Tibial artery (tissue), 4 donors: ENCODE measurements at regions not wholly inside any gene's neighbourhood (a gene's known extent, or its start where the extent isn't known, plus 50 kb on each side); places are given as distances from the start of the nearest gene placed in this dataset.
"Not testable (repeated sequence)": the region's sequence is repeated elsewhere in the genome, so short reads cannot be mapped to it uniquely, and the experiment has no call there.

Experiments
- DNase-seq, 2 donors: peaks; one replicate each; pipeline ENCODE4 v3.0.0-alpha.2; 2019
- H3K27ac ChIP-seq, 2 donors: fragments of 200-600 bp; sonication (generic) in 1 of 2; 1 replicate in 1 of 2; 2 replicates in 1 of 2; pipeline ENCODE4 v1.5.1; 2018 to 2019; ENCODE audit warnings: mild to moderate bottlenecking in 1 of 2
- H3K27me3 ChIP-seq, 2 donors: fragments of 200-600 bp; sonication (generic) in 1 of 2; one replicate each; pipeline versions ENCODE4 v1.5.1 to v1.6.0; 2016 to 2019
- H3K36me3 ChIP-seq, 3 donors: fragments of 200-600 bp; sonication (generic) in 2 of 3; one replicate each; pipeline ENCODE4 v1.5.1; 2016 to 2019; ENCODE audit warnings: mild to moderate bottlenecking in 2 of 3
- H3K4me1 ChIP-seq, 4 donors: fragments of 200-600 bp; sonication (generic) in 2 of 4; 1 replicate in 3 of 4; 2 replicates in 1 of 4; pipeline ENCODE4 v1.5.1; 2016 to 2019
- H3K4me3 ChIP-seq, 2 donors: fragments of 200-600 bp; sonication (generic) in 1 of 2; 1 replicate in 1 of 2; 2 replicates in 1 of 2; pipeline ENCODE4 v1.5.1; 2018 to 2019; ENCODE audit warnings: mild to moderate bottlenecking in 2 of 2
- H3K9me3 ChIP-seq, 3 donors: fragments of 200-600 bp; sonication (generic) in 1 of 3; one replicate each; pipeline ENCODE4 v1.5.1; 2016 to 2019
- CTCF ChIP-seq, 2 experiments: fragments of 200-600 bp in 1 of 2; fragments of 450-650 bp in 1 of 2; IDR thresholded peaks; one replicate each; pipeline ENCODE4 v1.5.1; 2017 to 2019; ENCODE audit warnings: antibody characterized with exemption in 2 of 2, mild to moderate bottlenecking in 1 of 2, moderate library complexity in 1 of 2
- intact Hi-C: fragments of 100-400 bp; cut with DNase I; formaldehyde crosslinking; loops from one replicate; pipeline ENCODE4 v1.15.0; 2023; ENCODE audit warnings: low total_unique reads

- no peaks in the 10 kb centered on the region for H3K9me3 ChIP-seq
- no peaks in the 10 kb centered on the region for H3K4me1 ChIP-seq
- H3K36me3 ChIP-seq, result no peaks in the 10 kb centered on the region
- H3K4me3 ChIP-seq, result no peak overlapping the region
- no peak for TF ChIP-seq CTCF (IDR thresholded peaks at IDR 0.05)
- intact Hi-C loops, result no loop called here
- no peak for DNase-seq
- no peaks in the 10 kb centered on the region for H3K27me3 ChIP-seq
- H3K27ac ChIP-seq, result no peak overlapping the region
These were observed 357.5 kb downstream of the ZWINT start for GRCh38 chr10:56003555-56003954.

- no peak for DNase-seq
- H3K27ac ChIP-seq, result no peak overlapping the region
- H3K9me3 ChIP-seq, result no peaks in the 10 kb centered on the region
- H3K4me3 ChIP-seq, result no peak overlapping the region
- no peaks in the 10 kb centered on the region for H3K4me1 ChIP-seq
- intact Hi-C loops, result no loop called here
- TF ChIP-seq CTCF (IDR thresholded peaks at IDR 0.05), result no peak
- no peaks in the 10 kb centered on the region for H3K27me3 ChIP-seq
- no peaks in the 10 kb centered on the region for H3K36me3 ChIP-seq
These were observed 371.9 kb downstream of the ZWINT start for GRCh38 chr10:55989188-55989587.

GRCh38 chr10:55979203-55979602, 381.9 kb downstream of the ZWINT start:
- no peak for DNase-seq
- no peaks in the 10 kb centered on the region for H3K27me3 ChIP-seq
- intact Hi-C loops, result no loop called here
- no peak for TF ChIP-seq CTCF (IDR thresholded peaks at IDR 0.05)
- H3K27ac ChIP-seq, result no peak overlapping the region
- no peaks in the 10 kb centered on the region for H3K36me3 ChIP-seq
- no peak overlapping the region for H3K4me3 ChIP-seq
- H3K4me1 ChIP-seq, result no peaks in the 10 kb centered on the region
- H3K9me3 ChIP-seq, result no peaks in the 10 kb centered on the region

DNA sequence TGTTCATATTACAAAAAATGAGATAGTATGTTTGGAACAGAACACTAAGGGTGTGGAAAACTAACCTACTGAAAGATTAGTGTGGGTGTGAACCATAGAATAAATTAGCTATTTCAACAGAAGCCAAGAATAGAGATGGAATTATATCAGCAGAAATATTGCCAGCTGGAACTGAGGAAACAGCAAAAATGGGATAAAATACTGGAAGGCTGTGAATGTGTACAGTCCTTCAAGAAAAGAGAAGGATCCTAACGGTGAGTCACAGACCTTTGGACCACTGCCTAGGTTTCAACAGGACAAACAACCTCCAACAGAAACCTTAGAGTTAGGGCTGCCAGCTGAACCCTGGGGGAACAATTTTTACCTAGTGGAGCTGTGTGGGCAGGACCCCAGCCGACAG, 395.0 kb downstream of the ZWINT start:
- no peak overlapping the region for H3K4me3 ChIP-seq
- no peaks in the 10 kb centered on the region for H3K9me3 ChIP-seq
- intact Hi-C loops, result no loop called here
- H3K27ac ChIP-seq, result no peak overlapping the region
- no peaks in the 10 kb centered on the region for H3K36me3 ChIP-seq
- H3K4me1 ChIP-seq, result no peaks in the 10 kb centered on the region
- H3K27me3 ChIP-seq, result no peaks in the 10 kb centered on the region
- no peak for DNase-seq
- TF ChIP-seq CTCF (IDR thresholded peaks at IDR 0.05), result no peak

GRCh38 chr10:55943403-55943802, 417.7 kb downstream of the ZWINT start:
- no peak for TF ChIP-seq CTCF (IDR thresholded peaks at IDR 0.05)
- no peaks in the 10 kb centered on the region for H3K4me1 ChIP-seq
- H3K9me3 ChIP-seq, result no peaks in the 10 kb centered on the region
- no peaks in the 10 kb centered on the region for H3K36me3 ChIP-seq
- H3K27me3 ChIP-seq, result no peaks in the 10 kb centered on the region
- H3K27ac ChIP-seq, result no peak overlapping the region
- no peak overlapping the region for H3K4me3 ChIP-seq
- intact Hi-C loops, result no loop called here
- DNase-seq, result no peak

- TF ChIP-seq CTCF (IDR thresholded peaks at IDR 0.05), result no peak
- Histone ChIP-seq H3K36me3 (no peaks in the 10 kb centered on the region), H3K27ac (no peak overlapping the region), H3K4me1 (no peaks in the 10 kb centered on the region), H3K9me3 (no peaks in the 10 kb centered on the region), H3K27me3 (no peaks in the 10 kb centered on the region), H3K4me3 (no peak overlapping the region)
- DNase-seq, result no peak
- intact Hi-C loops, result no loop called here
These were observed 431.8 kb downstream of the ZWINT start for GRCh38 chr10:55929291-55929690.

- DNase-seq, H3K27me3 ChIP-seq, intact Hi-C loops, H3K36me3 ChIP-seq, H3K4me3 ChIP-seq, H3K4me1 ChIP-seq, H3K9me3 ChIP-seq, H3K27ac ChIP-seq: not testable (repeated sequence)
These were observed 461.4 kb downstream of the ZWINT start for GRCh38 chr10:55899472-55900147.
